ENCODE measurements at regions not wholly inside any gene's neighbourhood (a gene's known extent, or its start where the extent isn't known, plus 50 kb on each side); places are given as distances from the start of the nearest gene placed in this dataset.

- no peak overlapping the region for H3K4me3 ChIP-seq
- H3K27ac ChIP-seq: peak overlapping the region in 1 of 21 experiments; percentile 22
These were observed 93.1 kb upstream of the TMPRSS2 start for GRCh38 chr21:41600961-41601572.

GRCh38 chr21:41600556-41600955 is 92.6 kb upstream of the TMPRSS2 start:
- no peak overlapping the region for H3K4me3 ChIP-seq

GRCh38 chr21:41600116-41600515 is 92.2 kb upstream of the TMPRSS2 start:
- H3K27ac ChIP-seq: no peak overlapping the region
- no peak overlapping the region for H3K4me3 ChIP-seq

More at GRCh38 chr21:41600556-41600955, 92.6 kb upstream of the TMPRSS2 start:
- no peak overlapping the region for H3K27ac ChIP-seq

GRCh38 chr21:41598561-41599431 is 90.8 kb upstream of the TMPRSS2 start:
- Histone ChIP-seq H3K4me3 (no peak overlapping the region), H3K27ac (no peak overlapping the region)

GRCh38 chr21:41597811-41598231 is 89.9 kb upstream of the TMPRSS2 start:
- no peak overlapping the region for H3K4me3 ChIP-seq

GRCh38 chr21:41597227-41597626 is 89.3 kb upstream of the TMPRSS2 start:
- Histone ChIP-seq H3K27ac (no peak overlapping the region), H3K4me3 (no peak overlapping the region)

More at GRCh38 chr21:41597811-41598231, 89.9 kb upstream of the TMPRSS2 start:
- H3K27ac ChIP-seq: no peak overlapping the region

- H3K4me3 ChIP-seq: no peak overlapping the region
- no peak overlapping the region for H3K27ac ChIP-seq
These were observed 88.4 kb upstream of the TMPRSS2 start for GRCh38 chr21:41596241-41596925.

GRCh38 chr21:41594268-41594667 is 86.3 kb upstream of the TMPRSS2 start:
- no peak overlapping the region for H3K27ac ChIP-seq

GRCh38 chr21:41593760-41594138 is 85.8 kb upstream of the TMPRSS2 start:
- H3K27ac ChIP-seq: no peak overlapping the region
- no peak overlapping the region for H3K4me3 ChIP-seq

More at GRCh38 chr21:41594268-41594667, 86.3 kb upstream of the TMPRSS2 start:
- H3K4me3 ChIP-seq: no peak overlapping the region

GRCh38 chr21:41593051-41593759 is 85.2 kb upstream of the TMPRSS2 start:
- Histone ChIP-seq H3K4me3 (no peak overlapping the region), H3K27ac (no peak overlapping the region)

- no peak overlapping the region for H3K27ac ChIP-seq
These were observed 81.7 kb upstream of the TMPRSS2 start for GRCh38 chr21:41589620-41590175.

GRCh38 chr21:41589131-41589530 is 81.2 kb upstream of the TMPRSS2 start:
- Histone ChIP-seq H3K27ac (no peak overlapping the region), H3K4me3 (no peak overlapping the region)

More at GRCh38 chr21:41589620-41590175, 81.7 kb upstream of the TMPRSS2 start:
- no peak overlapping the region for H3K4me3 ChIP-seq

- Histone ChIP-seq H3K27ac (no peak overlapping the region), H3K4me3 (no peak overlapping the region)
These were observed 77.4 kb upstream of the TMPRSS2 start for GRCh38 chr21:41585199-41585994.

GRCh38 chr21:41584603-41585176 is 76.7 kb upstream of the TMPRSS2 start:
- no peak overlapping the region for H3K27ac ChIP-seq
- H3K4me3 ChIP-seq: no peak overlapping the region

- Histone ChIP-seq H3K4me3 (no peak overlapping the region), H3K27ac (no peak overlapping the region)
These were observed 75.4 kb upstream of the TMPRSS2 start for GRCh38 chr21:41583274-41583790.

- H3K4me3 ChIP-seq: no peak overlapping the region
- H3K27ac ChIP-seq: no peak overlapping the region
These were observed 74.9 kb upstream of the TMPRSS2 start for GRCh38 chr21:41582866-41583265.

GRCh38 chr21:41582298-41582840 is 74.4 kb upstream of the TMPRSS2 start:
- H3K27ac ChIP-seq: no peak overlapping the region

More at GRCh38 chr21:41582298-41582840, 74.4 kb upstream of the TMPRSS2 start:
- no peak overlapping the region for H3K4me3 ChIP-seq

Measured in skin epidermis (tissue), 12 donors.